Glutamatergic neuron (in vitro differentiated cells): ENCODE measurements at regions not wholly inside any gene's neighbourhood (a gene's known extent, or its start where the extent isn't known, plus 50 kb on each side); places are given as distances from the start of the nearest gene placed in this dataset.
"Not testable (repeated sequence)": the region's sequence is repeated elsewhere in the genome, so short reads cannot be mapped to it uniquely, and the experiment has no call there.

Experiments
- DNase-seq: peaks from one replicate; pipeline ENCODE4 v3.0.0; 2022
- H3K27ac Mint-ChIP-seq: one replicate; pipeline ENCODE4 v1.8.0; 2020; ENCODE audit warnings: mild to moderate bottlenecking, mixed read lengths, inconsistent platforms; ENCODE audit not compliant: unreplicated experiment
- H3K27me3 Mint-ChIP-seq: one replicate; pipeline ENCODE4 v1.8.0; 2020; ENCODE audit warnings: mild to moderate bottlenecking, moderate library complexity, mixed read lengths, inconsistent platforms; ENCODE audit not compliant: unreplicated experiment
- H3K36me3 Mint-ChIP-seq: one replicate; pipeline ENCODE4 v1.8.0; 2020; ENCODE audit warnings: mild to moderate bottlenecking, mixed read lengths, inconsistent platforms; ENCODE audit not compliant: unreplicated experiment
- H3K4me1 Mint-ChIP-seq: one replicate; pipeline ENCODE4 v1.8.0; 2020; ENCODE audit warnings: mild to moderate bottlenecking, low read depth, mixed read lengths, inconsistent platforms; ENCODE audit not compliant: unreplicated experiment
- H3K4me3 Mint-ChIP-seq: one replicate; pipeline ENCODE4 v1.8.0; 2020; ENCODE audit warnings: mild to moderate bottlenecking, mixed read lengths, inconsistent platforms; ENCODE audit not compliant: unreplicated experiment
- H3K9me3 Mint-ChIP-seq: one replicate; pipeline ENCODE4 v1.8.0; 2020; ENCODE audit warnings: mild to moderate bottlenecking, moderate library complexity, mixed read lengths, inconsistent platforms; ENCODE audit not compliant: unreplicated experiment
- CTCF ChIP-seq: fragments of 200-600 bp; sonication (generic); IDR thresholded peaks from one replicate; pipeline ENCODE4 v1.5.0; 2021; ENCODE audit not compliant: partially characterized antibody, unreplicated experiment

- DNase-seq, result no peak
- no peak for TF ChIP-seq CTCF
These were observed 635.5 kb downstream of the SLC16A7 start for GRCh38 chr12:60231303-60231702.

GRCh38 chr12:60231976-60232907 is 636.4 kb downstream of the SLC16A7 start:
- no peak for DNase-seq
- no peaks in the 10 kb centered on the region for H3K9me3 Mint-ChIP-seq
- no peaks in the 10 kb centered on the region for H3K4me1 Mint-ChIP-seq
- H3K27ac Mint-ChIP-seq, result no peak overlapping the region
- TF ChIP-seq CTCF, result no peak
- H3K36me3 Mint-ChIP-seq, result no peaks in the 10 kb centered on the region
- no peaks in the 10 kb centered on the region for H3K27me3 Mint-ChIP-seq
- H3K4me3 Mint-ChIP-seq, result no peak overlapping the region

More at GRCh38 chr12:60231303-60231702, 635.5 kb downstream of the SLC16A7 start:
- no peak overlapping the region for H3K27ac Mint-ChIP-seq
- H3K36me3 Mint-ChIP-seq, result no peaks in the 10 kb centered on the region
- H3K4me3 Mint-ChIP-seq, result no peak overlapping the region
- no peaks in the 10 kb centered on the region for H3K27me3 Mint-ChIP-seq
- no peaks in the 10 kb centered on the region for H3K9me3 Mint-ChIP-seq
- no peaks in the 10 kb centered on the region for H3K4me1 Mint-ChIP-seq

GRCh38 chr12:60234611-60235195 is 638.9 kb downstream of the SLC16A7 start:
- not testable (repeated sequence) for H3K4me3 Mint-ChIP-seq, H3K9me3 Mint-ChIP-seq, DNase-seq, H3K27ac Mint-ChIP-seq, H3K27me3 Mint-ChIP-seq, H3K36me3 Mint-ChIP-seq, H3K4me1 Mint-ChIP-seq

GRCh38 chr12:60235261-60235660 is 639.4 kb downstream of the SLC16A7 start:
- Mint-ChIP-seq H3K27me3 (no peaks in the 10 kb centered on the region), H3K27ac (no peak overlapping the region), H3K36me3 (no peaks in the 10 kb centered on the region), H3K4me3 (no peak overlapping the region), H3K9me3 (peaks cover 3% of the 10 kb centered on the region), H3K4me1 (no peaks in the 10 kb centered on the region)
- no peak for TF ChIP-seq CTCF
- no peak for DNase-seq

- H3K36me3 Mint-ChIP-seq, H3K4me3 Mint-ChIP-seq, H3K27me3 Mint-ChIP-seq, DNase-seq, H3K4me1 Mint-ChIP-seq, H3K27ac Mint-ChIP-seq, H3K9me3 Mint-ChIP-seq: not testable (repeated sequence)
These were observed 640.6 kb downstream of the SLC16A7 start for GRCh38 chr12:60236416-60236815.

- no peak for DNase-seq
- H3K27me3 Mint-ChIP-seq, result no peaks in the 10 kb centered on the region
- no peaks in the 10 kb centered on the region for H3K4me1 Mint-ChIP-seq
- no peak overlapping the region for H3K27ac Mint-ChIP-seq
- H3K9me3 Mint-ChIP-seq, result peaks cover 3% of the 10 kb centered on the region
- H3K36me3 Mint-ChIP-seq, result no peaks in the 10 kb centered on the region
- no peak overlapping the region for H3K4me3 Mint-ChIP-seq
- no peak for TF ChIP-seq CTCF
These were observed 645.1 kb downstream of the SLC16A7 start for GRCh38 chr12:60240891-60241290.
